Skeletal muscle tissue (tissue), 3 donors: ENCODE measurements at regions not wholly inside any gene's neighbourhood (a gene's known extent, or its start where the extent isn't known, plus 50 kb on each side); places are given as distances from the start of the nearest gene placed in this dataset.

Experiments
- H3K27ac ChIP-seq: one replicate; pipeline ENCODE4 v1.7.0; 2013; ENCODE audit warnings: mild to moderate bottlenecking, low read depth, low read length, inconsistent platforms
- H3K27me3 ChIP-seq, 3 donors: one replicate each; pipeline ENCODE4 v1.7.0; 2013; ENCODE audit warnings: low read length in 3 of 3; ENCODE audit not compliant: control insufficient read depth in 3 of 3, insufficient read depth in 3 of 3
- H3K36me3 ChIP-seq, 3 donors: one replicate each; pipeline ENCODE4 v1.7.0; 2013; ENCODE audit warnings: low read length in 3 of 3; ENCODE audit not compliant: control insufficient read depth in 3 of 3, insufficient read depth in 3 of 3
- H3K4me1 ChIP-seq, 3 donors: one replicate each; pipeline ENCODE4 v1.7.0; 2013; ENCODE audit warnings: low read length in 3 of 3, mild to moderate bottlenecking in 3 of 3; ENCODE audit not compliant: control insufficient read depth in 3 of 3, insufficient read depth in 3 of 3
- H3K4me3 ChIP-seq, 3 donors: one replicate each; pipeline ENCODE4 v1.7.0; 2013; ENCODE audit warnings: low read length in 3 of 3
- H3K9ac ChIP-seq, 3 donors: one replicate each; pipeline ENCODE4 v1.7.0; 2013; ENCODE audit warnings: low read length in 3 of 3, mild to moderate bottlenecking in 3 of 3, moderate library complexity in 2 of 3, low read depth in 1 of 3
- H3K9me3 ChIP-seq, 3 donors: one replicate each; pipeline ENCODE4 v1.7.0; 2013; ENCODE audit warnings: low read length in 3 of 3; ENCODE audit not compliant: control insufficient read depth in 3 of 3
- donor health status: Osteomylitis.

GRCh38 chr14:87797001-87797400 lies 196.0 kb downstream of the GALC start:
- H3K4me1 ChIP-seq = no peaks in the 10 kb centered on the region
- H3K4me3 ChIP-seq = no peak overlapping the region
- no peaks in the 10 kb centered on the region for H3K9me3 ChIP-seq
- no peaks in the 10 kb centered on the region for H3K36me3 ChIP-seq
- no peak overlapping the region for H3K27ac ChIP-seq
- peaks cover 0 to 3% (median 0%) of the 10 kb centered on the region in 3 donors for H3K27me3 ChIP-seq
- no peak overlapping the region for H3K9ac ChIP-seq

- H3K4me3 ChIP-seq = no peak overlapping the region
- no peaks in the 10 kb centered on the region for H3K4me1 ChIP-seq
- H3K27me3 ChIP-seq = peaks cover 0 to 3% (median 0%) of the 10 kb centered on the region in 3 donors
- no peak overlapping the region for H3K27ac ChIP-seq
- no peaks in the 10 kb centered on the region for H3K9me3 ChIP-seq
- H3K36me3 ChIP-seq = no peaks in the 10 kb centered on the region
- H3K9ac ChIP-seq = no peak overlapping the region
Observed at GRCh38 chr14:87794561-87794960, 198.4 kb downstream of the GALC start.

- no peaks in the 10 kb centered on the region for H3K27me3 ChIP-seq
- no peak overlapping the region for H3K4me3 ChIP-seq
- H3K27ac ChIP-seq = no peak overlapping the region
- H3K36me3 ChIP-seq = no peaks in the 10 kb centered on the region
- no peaks in the 10 kb centered on the region for H3K4me1 ChIP-seq
- H3K9ac ChIP-seq = no peak overlapping the region
- H3K9me3 ChIP-seq = no peaks in the 10 kb centered on the region
Observed at GRCh38 chr14:87785897-87786296, 207.1 kb downstream of the GALC start.

GRCh38 chr14:87784386-87784785 lies 208.6 kb downstream of the GALC start:
- H3K36me3 ChIP-seq = no peaks in the 10 kb centered on the region
- H3K9ac ChIP-seq = no peak overlapping the region
- no peaks in the 10 kb centered on the region for H3K4me1 ChIP-seq

GRCh38 chr14:87783071-87783470 lies 209.9 kb downstream of the GALC start:
- no peaks in the 10 kb centered on the region for H3K9me3 ChIP-seq
- no peaks in the 10 kb centered on the region for H3K27me3 ChIP-seq
- no peak overlapping the region for H3K27ac ChIP-seq
- no peak overlapping the region for H3K9ac ChIP-seq
- no peaks in the 10 kb centered on the region for H3K4me1 ChIP-seq
- H3K36me3 ChIP-seq = no peaks in the 10 kb centered on the region
- no peak overlapping the region for H3K4me3 ChIP-seq

More at GRCh38 chr14:87784386-87784785, 208.6 kb downstream of the GALC start:
- H3K9me3 ChIP-seq = no peaks in the 10 kb centered on the region
- no peak overlapping the region for H3K27ac ChIP-seq
- H3K27me3 ChIP-seq = no peaks in the 10 kb centered on the region
- no peak overlapping the region for H3K4me3 ChIP-seq

GRCh38 chr14:87772854-87773253 lies 220.1 kb downstream of the GALC start:
- H3K4me3 ChIP-seq = no peak overlapping the region
- H3K9ac ChIP-seq = no peak overlapping the region
- no peaks in the 10 kb centered on the region for H3K27me3 ChIP-seq
- no peaks in the 10 kb centered on the region for H3K36me3 ChIP-seq
- H3K27ac ChIP-seq = no peak overlapping the region
- peaks cover 0 to 2% (median 0%) of the 10 kb centered on the region in 3 donors for H3K9me3 ChIP-seq
- no peaks in the 10 kb centered on the region for H3K4me1 ChIP-seq

GRCh38 chr14:87767567-87767901 lies 225.4 kb downstream of the GALC start:
- no peak overlapping the region for H3K4me3 ChIP-seq
- no peak overlapping the region for H3K27ac ChIP-seq
- no peaks in the 10 kb centered on the region for H3K36me3 ChIP-seq
- peaks cover 0 to 2% (median 1%) of the 10 kb centered on the region in 3 donors for H3K9me3 ChIP-seq
- H3K27me3 ChIP-seq = no peaks in the 10 kb centered on the region
- no peaks in the 10 kb centered on the region for H3K4me1 ChIP-seq
- no peak overlapping the region for H3K9ac ChIP-seq

- H3K9ac ChIP-seq = no peak overlapping the region
- no peaks in the 10 kb centered on the region for H3K36me3 ChIP-seq
- H3K4me1 ChIP-seq = no peaks in the 10 kb centered on the region
- H3K4me3 ChIP-seq = no peak overlapping the region
- H3K27me3 ChIP-seq = no peaks in the 10 kb centered on the region
- H3K9me3 ChIP-seq = no peaks in the 10 kb centered on the region
- H3K27ac ChIP-seq = no peak overlapping the region
Observed at GRCh38 chr14:87758876-87759275, 234.1 kb downstream of the GALC start.

GRCh38 chr14:87756661-87757060 lies 236.3 kb downstream of the GALC start:
- Histone ChIP-seq H3K9ac (no peak overlapping the region), H3K27ac (no peak overlapping the region), H3K27me3 (no peaks in the 10 kb centered on the region), H3K4me3 (no peak overlapping the region), H3K36me3 (no peaks in the 10 kb centered on the region), H3K9me3 (no peaks in the 10 kb centered on the region), H3K4me1 (no peaks in the 10 kb centered on the region)

GRCh38 chr14:87754520-87755223 lies 238.3 kb downstream of the GALC start:
- Histone ChIP-seq H3K27me3 (no peaks in the 10 kb centered on the region), H3K9ac (no peak overlapping the region), H3K27ac (no peak overlapping the region), H3K9me3 (no peaks in the 10 kb centered on the region), H3K36me3 (no peaks in the 10 kb centered on the region), H3K4me1 (no peaks in the 10 kb centered on the region), H3K4me3 (no peak overlapping the region)
